ENCODE measurements at regions not wholly inside any gene's neighbourhood (a gene's known extent, or its start where the extent isn't known, plus 50 kb on each side); places are given as distances from the start of the nearest gene placed in this dataset.

DNA sequence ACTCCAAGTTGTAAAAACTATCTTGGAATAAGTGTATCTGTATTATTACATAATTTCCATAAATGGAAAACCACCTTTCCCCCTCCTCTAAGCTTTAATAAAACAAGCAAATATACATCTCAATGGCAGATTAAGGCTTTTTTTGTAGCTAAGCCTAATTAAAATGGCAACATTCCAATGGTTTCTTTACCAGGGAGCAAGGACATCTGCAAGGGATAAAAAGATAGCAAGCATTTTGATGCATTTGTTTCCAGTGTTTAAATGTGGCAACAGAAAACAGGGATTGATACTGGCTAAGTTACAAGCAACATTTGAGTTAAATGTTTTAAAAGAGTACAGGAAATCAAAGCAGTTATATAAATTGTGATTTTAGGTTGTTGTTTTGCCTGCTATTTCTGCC, 1012.7 kb downstream of the ADGRL2 start:
- H3K27ac ChIP-seq (ENCODE audit: low read length), result no peak overlapping the region
- H3K4me1 ChIP-seq (ENCODE audit: control insufficient read depth, insufficient read depth, low read length), result no peaks in the 10 kb centered on the region
- no peak overlapping the region for H3K4me3 ChIP-seq (ENCODE audit: low read length in 2 of 2)
- no peaks in the 10 kb centered on the region for H3K36me3 ChIP-seq (ENCODE audit: control insufficient read depth in 2 of 2, insufficient read depth in 2 of 2, low read length in 2 of 2)
- H3K9me3 ChIP-seq (ENCODE audit: control insufficient read depth in 2 of 2, low read length in 2 of 2), result no peaks in the 10 kb centered on the region
- no peak overlapping the region for H3K9ac ChIP-seq (ENCODE audit: low read length in 2 of 2)
- no peaks in the 10 kb centered on the region for H3K27me3 ChIP-seq (ENCODE audit: control insufficient read depth in 1 of 2, insufficient read depth in 2 of 2, low read length in 2 of 2)

DNA sequence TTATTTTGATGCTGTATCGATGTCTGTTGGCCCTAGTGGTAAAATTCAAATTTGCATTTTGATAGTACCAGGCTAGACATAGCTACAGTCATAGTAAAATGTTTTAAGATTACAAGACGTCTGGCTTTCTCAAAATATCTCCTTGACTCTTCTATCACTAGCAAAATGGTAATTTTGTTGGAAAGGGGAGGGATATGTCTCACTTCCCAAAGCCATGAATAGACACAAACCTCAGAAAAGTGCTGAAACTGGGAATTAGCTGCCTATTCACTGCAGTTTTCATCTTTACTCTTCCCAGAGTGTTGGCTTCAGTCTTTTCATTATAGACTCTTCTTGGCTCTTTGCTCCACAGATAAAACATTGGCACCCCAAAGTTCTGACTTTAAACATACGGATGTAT, 1009.9 kb downstream of the ADGRL2 start:
- Histone ChIP-seq H3K4me3 (ENCODE audit: low read length in 2 of 2) (no peak overlapping the region), H3K9me3 (ENCODE audit: control insufficient read depth in 2 of 2, low read length in 2 of 2) (no peaks in the 10 kb centered on the region), H3K27me3 (ENCODE audit: control insufficient read depth in 1 of 2, insufficient read depth in 2 of 2, low read length in 2 of 2) (no peaks in the 10 kb centered on the region), H3K4me1 (ENCODE audit: control insufficient read depth, insufficient read depth, low read length) (no peaks in the 10 kb centered on the region), H3K27ac (ENCODE audit: low read length) (no peak overlapping the region), H3K9ac (ENCODE audit: low read length in 2 of 2) (no peak overlapping the region), H3K36me3 (ENCODE audit: control insufficient read depth in 2 of 2, insufficient read depth in 2 of 2, low read length in 2 of 2) (no peaks in the 10 kb centered on the region)

DNA sequence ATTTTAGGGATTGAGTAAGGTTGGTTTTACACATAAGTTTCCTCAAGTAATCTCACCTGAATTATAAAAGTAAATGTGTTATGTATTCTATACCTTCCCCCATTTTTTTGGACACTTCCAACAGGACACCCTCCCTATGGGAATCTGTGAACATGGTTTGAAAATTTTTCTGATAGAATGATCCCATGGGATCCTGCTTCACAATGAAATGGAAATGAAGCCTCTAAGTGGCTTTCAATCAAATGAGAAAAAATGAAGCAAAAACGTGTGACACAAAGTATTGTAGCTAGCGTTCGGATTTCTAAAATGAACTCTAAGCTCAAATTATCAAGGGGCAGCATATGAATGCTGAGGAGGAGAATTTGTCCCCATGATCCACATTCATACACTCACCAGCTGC, 1006.8 kb downstream of the ADGRL2 start:
- Histone ChIP-seq H3K4me1 (ENCODE audit: control insufficient read depth, insufficient read depth, low read length) (no peaks in the 10 kb centered on the region), H3K27me3 (ENCODE audit: control insufficient read depth in 1 of 2, insufficient read depth in 2 of 2, low read length in 2 of 2) (no peaks in the 10 kb centered on the region), H3K36me3 (ENCODE audit: control insufficient read depth in 2 of 2, insufficient read depth in 2 of 2, low read length in 2 of 2) (no peaks in the 10 kb centered on the region), H3K9me3 (ENCODE audit: control insufficient read depth in 2 of 2, low read length in 2 of 2) (no peaks in the 10 kb centered on the region), H3K27ac (ENCODE audit: low read length) (no peak overlapping the region), H3K4me3 (ENCODE audit: low read length in 2 of 2) (no peak overlapping the region), H3K9ac (ENCODE audit: low read length in 2 of 2) (no peak overlapping the region)

- H3K4me3 ChIP-seq (ENCODE audit: low read length in 2 of 2), result no peak overlapping the region
- H3K9ac ChIP-seq (ENCODE audit: low read length in 2 of 2), result no peak overlapping the region
- H3K36me3 ChIP-seq (ENCODE audit: control insufficient read depth in 2 of 2, insufficient read depth in 2 of 2, low read length in 2 of 2), result no peaks in the 10 kb centered on the region
- no peak overlapping the region for H3K27ac ChIP-seq (ENCODE audit: low read length)
- no peaks in the 10 kb centered on the region for H3K27me3 ChIP-seq (ENCODE audit: control insufficient read depth in 1 of 2, insufficient read depth in 2 of 2, low read length in 2 of 2)
- no peaks in the 10 kb centered on the region for H3K9me3 ChIP-seq (ENCODE audit: control insufficient read depth in 2 of 2, low read length in 2 of 2)
- H3K4me1 ChIP-seq (ENCODE audit: control insufficient read depth, insufficient read depth, low read length), result no peaks in the 10 kb centered on the region
Observed at GRCh38 chr1:82806133-82806532, 1005.4 kb downstream of the ADGRL2 start.

DNA sequence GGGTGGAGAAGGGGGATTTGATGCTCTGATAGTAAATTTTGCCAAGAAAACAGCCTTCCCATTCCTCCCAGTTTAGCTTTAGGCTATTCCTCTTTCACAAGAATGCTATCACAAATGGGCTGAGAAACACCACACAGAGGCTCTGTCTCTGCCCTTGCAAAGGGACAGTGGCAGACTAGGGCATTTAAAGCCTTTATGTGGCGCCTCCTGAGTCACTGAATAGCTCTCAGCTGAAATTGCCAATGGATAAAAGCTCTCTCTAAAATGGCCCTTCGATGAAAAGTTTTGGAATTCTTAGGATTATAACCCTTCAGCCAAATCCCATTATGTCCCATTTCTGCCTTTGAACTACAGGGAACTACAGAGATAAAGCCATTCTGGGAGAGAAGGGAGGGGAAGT, 1000.4 kb downstream of the ADGRL2 start:
- no peaks in the 10 kb centered on the region for H3K4me1 ChIP-seq (ENCODE audit: control insufficient read depth, insufficient read depth, low read length)
- H3K9me3 ChIP-seq (ENCODE audit: control insufficient read depth in 2 of 2, low read length in 2 of 2), result no peaks in the 10 kb centered on the region
- no peaks in the 10 kb centered on the region for H3K36me3 ChIP-seq (ENCODE audit: control insufficient read depth in 2 of 2, insufficient read depth in 2 of 2, low read length in 2 of 2)
- H3K27me3 ChIP-seq (ENCODE audit: control insufficient read depth in 1 of 2, insufficient read depth in 2 of 2, low read length in 2 of 2), result no peaks in the 10 kb centered on the region
- H3K4me3 ChIP-seq (ENCODE audit: low read length in 2 of 2), result no peak overlapping the region
- H3K9ac ChIP-seq (ENCODE audit: low read length in 2 of 2), result no peak overlapping the region
- no peak overlapping the region for H3K27ac ChIP-seq (ENCODE audit: low read length)

DNA sequence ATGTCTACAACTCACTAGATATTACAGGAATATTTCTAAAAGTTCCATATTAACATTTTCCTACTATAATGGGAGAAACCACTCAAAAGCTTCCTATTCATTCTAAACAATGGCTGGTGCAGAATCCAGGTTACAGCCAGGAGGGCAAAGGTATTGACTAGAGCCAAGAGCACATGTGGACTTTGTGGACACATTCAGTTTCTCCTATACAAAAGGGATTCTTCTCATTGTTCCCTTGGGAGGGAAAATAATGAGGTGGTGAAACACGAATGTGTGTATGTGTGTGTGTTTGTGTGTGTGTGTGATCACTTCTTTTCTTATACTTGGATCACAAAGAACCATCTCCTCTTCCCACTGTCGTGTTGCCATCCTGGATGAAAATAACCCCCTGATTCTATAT, 1000.0 kb downstream of the ADGRL2 start:
- Histone ChIP-seq H3K9me3 (ENCODE audit: control insufficient read depth in 2 of 2, low read length in 2 of 2) (no peaks in the 10 kb centered on the region), H3K27me3 (ENCODE audit: control insufficient read depth in 1 of 2, insufficient read depth in 2 of 2, low read length in 2 of 2) (no peaks in the 10 kb centered on the region), H3K4me1 (ENCODE audit: control insufficient read depth, insufficient read depth, low read length) (no peaks in the 10 kb centered on the region), H3K27ac (ENCODE audit: low read length) (no peak overlapping the region), H3K36me3 (ENCODE audit: control insufficient read depth in 2 of 2, insufficient read depth in 2 of 2, low read length in 2 of 2) (no peaks in the 10 kb centered on the region), H3K9ac (ENCODE audit: low read length in 2 of 2) (no peak overlapping the region), H3K4me3 (ENCODE audit: low read length in 2 of 2) (no peak overlapping the region)

DNA sequence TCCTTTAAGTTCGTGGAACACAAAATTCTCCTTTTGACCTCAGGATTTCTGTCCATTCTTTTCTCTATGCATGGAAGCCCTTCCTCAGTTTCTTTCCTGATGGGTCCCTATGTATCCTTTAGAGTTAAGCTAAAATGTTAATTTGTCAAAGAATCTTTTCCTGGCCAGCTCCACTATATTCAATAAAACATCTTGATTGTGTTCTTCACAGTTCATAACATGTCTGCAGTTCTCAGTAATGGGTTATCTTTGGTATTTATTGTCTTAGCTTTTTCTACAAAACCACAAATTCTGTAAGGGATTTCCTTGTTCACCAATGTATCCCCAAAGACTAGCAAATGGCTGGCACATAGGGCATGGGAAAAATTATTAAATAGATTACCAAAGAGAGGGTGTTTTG, 998.5 kb downstream of the ADGRL2 start:
- no peaks in the 10 kb centered on the region for H3K27me3 ChIP-seq (ENCODE audit: control insufficient read depth in 1 of 2, insufficient read depth in 2 of 2, low read length in 2 of 2)
- H3K4me1 ChIP-seq (ENCODE audit: control insufficient read depth, insufficient read depth, low read length), result no peaks in the 10 kb centered on the region
- H3K36me3 ChIP-seq (ENCODE audit: control insufficient read depth in 2 of 2, insufficient read depth in 2 of 2, low read length in 2 of 2), result no peaks in the 10 kb centered on the region
- no peaks in the 10 kb centered on the region for H3K9me3 ChIP-seq (ENCODE audit: control insufficient read depth in 2 of 2, low read length in 2 of 2)
- no peak overlapping the region for H3K9ac ChIP-seq (ENCODE audit: low read length in 2 of 2)
- no peak overlapping the region for H3K4me3 ChIP-seq (ENCODE audit: low read length in 2 of 2)
- H3K27ac ChIP-seq (ENCODE audit: low read length), result no peak overlapping the region

- Histone ChIP-seq H3K4me1 (ENCODE audit: control insufficient read depth, insufficient read depth, low read length) (no peaks in the 10 kb centered on the region), H3K4me3 (ENCODE audit: low read length in 2 of 2) (no peak overlapping the region), H3K9ac (ENCODE audit: low read length in 2 of 2) (no peak overlapping the region), H3K9me3 (ENCODE audit: control insufficient read depth in 2 of 2, low read length in 2 of 2) (peaks cover 0 to 4% of the 10 kb centered on the region in 2 donors), H3K36me3 (ENCODE audit: control insufficient read depth in 2 of 2, insufficient read depth in 2 of 2, low read length in 2 of 2) (no peaks in the 10 kb centered on the region), H3K27me3 (ENCODE audit: control insufficient read depth in 1 of 2, insufficient read depth in 2 of 2, low read length in 2 of 2) (no peaks in the 10 kb centered on the region), H3K27ac (ENCODE audit: low read length) (no peak overlapping the region)
Observed at GRCh38 chr1:82795508-82796149, 994.9 kb downstream of the ADGRL2 start.

GRCh38 chr1:82792151-82792550, 991.4 kb downstream of the ADGRL2 start:
- no peaks in the 10 kb centered on the region for H3K36me3 ChIP-seq (ENCODE audit: control insufficient read depth in 2 of 2, insufficient read depth in 2 of 2, low read length in 2 of 2)
- no peak overlapping the region for H3K27ac ChIP-seq (ENCODE audit: low read length)
- no peak overlapping the region for H3K9ac ChIP-seq (ENCODE audit: low read length in 2 of 2)
- no peaks in the 10 kb centered on the region for H3K4me1 ChIP-seq (ENCODE audit: control insufficient read depth, insufficient read depth, low read length)
- H3K27me3 ChIP-seq (ENCODE audit: control insufficient read depth in 1 of 2, insufficient read depth in 2 of 2, low read length in 2 of 2), result no peaks in the 10 kb centered on the region
- H3K4me3 ChIP-seq (ENCODE audit: low read length in 2 of 2), result no peak overlapping the region
- H3K9me3 ChIP-seq (ENCODE audit: control insufficient read depth in 2 of 2, low read length in 2 of 2), result peaks cover 0 to 7% of the 10 kb centered on the region in 2 donors

GRCh38 chr1:82790556-82790955, 989.8 kb downstream of the ADGRL2 start:
- H3K9ac ChIP-seq (ENCODE audit: low read length in 2 of 2), result no peak overlapping the region
- no peak overlapping the region for H3K27ac ChIP-seq (ENCODE audit: low read length)
- H3K27me3 ChIP-seq (ENCODE audit: control insufficient read depth in 1 of 2, insufficient read depth in 2 of 2, low read length in 2 of 2), result no peaks in the 10 kb centered on the region
- peaks cover 0 to 7% of the 10 kb centered on the region in 2 donors for H3K9me3 ChIP-seq (ENCODE audit: control insufficient read depth in 2 of 2, low read length in 2 of 2)
- no peak overlapping the region for H3K4me3 ChIP-seq (ENCODE audit: low read length in 2 of 2)
- no peaks in the 10 kb centered on the region for H3K4me1 ChIP-seq (ENCODE audit: control insufficient read depth, insufficient read depth, low read length)
- no peaks in the 10 kb centered on the region for H3K36me3 ChIP-seq (ENCODE audit: control insufficient read depth in 2 of 2, insufficient read depth in 2 of 2, low read length in 2 of 2)

- Histone ChIP-seq H3K36me3 (ENCODE audit: control insufficient read depth in 2 of 2, insufficient read depth in 2 of 2, low read length in 2 of 2) (no peaks in the 10 kb centered on the region), H3K27me3 (ENCODE audit: control insufficient read depth in 1 of 2, insufficient read depth in 2 of 2, low read length in 2 of 2) (no peaks in the 10 kb centered on the region), H3K4me3 (ENCODE audit: low read length in 2 of 2) (no peak overlapping the region), H3K9ac (ENCODE audit: low read length in 2 of 2) (no peak overlapping the region), H3K27ac (ENCODE audit: low read length) (no peak overlapping the region), H3K4me1 (ENCODE audit: control insufficient read depth, insufficient read depth, low read length) (no peaks in the 10 kb centered on the region), H3K9me3 (ENCODE audit: control insufficient read depth in 2 of 2, low read length in 2 of 2) (peaks cover 0 to 7% of the 10 kb centered on the region in 2 donors)
Observed at GRCh38 chr1:82788660-82789059, 987.9 kb downstream of the ADGRL2 start.

Data from stomach smooth muscle (tissue), 2 donors.